GM13976 (cell line): ENCODE measurements at regions not wholly inside any gene's neighbourhood (a gene's known extent, or its start where the extent isn't known, plus 50 kb on each side); places are given as distances from the start of the nearest gene placed in this dataset.

Experiments
- DNase-seq: peaks from one replicate; pipeline ENCODE4 v3.0.0; 2012; ENCODE audit warnings: low spot score
- CTCF ChIP-seq: IDR thresholded peaks from 2 replicates; pipeline ENCODE4 v1.5.1; 2012; ENCODE audit warnings: borderline replicate concordance, mild to moderate bottlenecking; ENCODE audit not compliant: insufficient read depth; ENCODE audit errors: extremely low read depth, missing control alignments, control extremely low read depth
- in situ Hi-C: fragments of 300-500 bp; cut with MboI; formaldehyde crosslinking; loops from one replicate; pipeline ENCODE4 v1.12.0; 2022; ENCODE audit warnings: low sequenced_read_pairs, mixed read lengths, inconsistent platforms; ENCODE audit not compliant: unreplicated experiment

GRCh38 chr1:38329644-38330043, 283.1 kb upstream of the POU3F1 start:
- no peak for TF ChIP-seq CTCF
- DNase-seq = no peak
- in situ Hi-C loops = no loop called here

- DNase-seq = no peak
- no peak for TF ChIP-seq CTCF
- in situ Hi-C loops = no loop called here
Observed at GRCh38 chr1:38328278-38329035, 281.9 kb upstream of the POU3F1 start.

- in situ Hi-C loops = no loop called here
- no peak for TF ChIP-seq CTCF
- no peak for DNase-seq
Observed at GRCh38 chr1:38327559-38327973, 281.0 kb upstream of the POU3F1 start.

GRCh38 chr1:38326856-38327255, 280.3 kb upstream of the POU3F1 start:
- in situ Hi-C loops = no loop called here
- DNase-seq = no peak
- TF ChIP-seq CTCF = no peak

- no peak for DNase-seq
- in situ Hi-C loops = no loop called here
- no peak for TF ChIP-seq CTCF
Observed at GRCh38 chr1:38326135-38326534, 279.5 kb upstream of the POU3F1 start.

GRCh38 chr1:38312753-38313152, 266.2 kb upstream of the POU3F1 start:
- in situ Hi-C loops = no loop called here
- no peak for DNase-seq
- no peak for TF ChIP-seq CTCF
